HG03457 (cell line): ENCODE measurements at regions not wholly inside any gene's neighbourhood (a gene's known extent, or its start where the extent isn't known, plus 50 kb on each side); places are given as distances from the start of the nearest gene placed in this dataset.
"Not testable (repeated sequence)": the region's sequence is repeated elsewhere in the genome, so short reads cannot be mapped to it uniquely, and the experiment has no call there.

Experiments used
- ATAC-seq: cut with Tn5 transposase; IDR thresholded peaks from one replicate; pipeline ENCODE4 v1.9.1; 2021; ENCODE audit warnings: moderate number of reproducible peaks; ENCODE audit not compliant: unreplicated experiment

- no peak for ATAC-seq
Measured at GRCh38 chr6:8361259-8361658, 74.1 kb downstream of the SLC35B3 start.

GRCh38 chr6:8352966-8353340 is 82.4 kb downstream of the SLC35B3 start:
- no peak for ATAC-seq

GRCh38 chr6:8352335-8352965 is 82.9 kb downstream of the SLC35B3 start:
- no peak for ATAC-seq

GRCh38 chr6:8343600-8343999 is 91.7 kb downstream of the SLC35B3 start:
- no peak for ATAC-seq

- ATAC-seq, result no peak
Measured at GRCh38 chr6:8342241-8342819, 93.0 kb downstream of the SLC35B3 start.

GRCh38 chr6:8337147-8337546 is 98.2 kb downstream of the SLC35B3 start:
- ATAC-seq, result no peak

- ATAC-seq, result no peak
Measured at GRCh38 chr6:8336406-8337057, 98.8 kb downstream of the SLC35B3 start.

- no peak for ATAC-seq
Measured at GRCh38 chr6:8335896-8336295, 99.4 kb downstream of the SLC35B3 start.

- no peak for ATAC-seq
Measured at GRCh38 chr6:8335381-8335780, 100.0 kb downstream of the SLC35B3 start.

GRCh38 chr6:8334113-8334512 is 101.2 kb downstream of the SLC35B3 start:
- no peak for ATAC-seq

- ATAC-seq, result no peak
Measured at GRCh38 chr6:8329562-8329961, 105.8 kb downstream of the SLC35B3 start.

GRCh38 chr6:8325743-8326142 is 109.6 kb downstream of the SLC35B3 start:
- ATAC-seq, result no peak

- no peak for ATAC-seq
Measured at GRCh38 chr6:8322659-8323058, 112.7 kb downstream of the SLC35B3 start.

- ATAC-seq, result no peak
Measured at GRCh38 chr6:8321671-8322404, 113.5 kb downstream of the SLC35B3 start.

- ATAC-seq, result no peak
Measured at GRCh38 chr6:8315154-8315553, 120.2 kb downstream of the SLC35B3 start.

- ATAC-seq, result no peak
Measured at GRCh38 chr6:8301502-8301901, 133.8 kb downstream of the SLC35B3 start.

- no peak for ATAC-seq
Measured at GRCh38 chr6:8299034-8299433, 136.3 kb downstream of the SLC35B3 start.

- ATAC-seq, result not testable (repeated sequence)
Measured at GRCh38 chr6:8282946-8283345, 152.4 kb downstream of the SLC35B3 start.

- no peak for ATAC-seq
Measured at GRCh38 chr6:8282380-8282779, 153.0 kb downstream of the SLC35B3 start.

GRCh38 chr6:8279041-8279805 is 156.1 kb downstream of the SLC35B3 start:
- no peak for ATAC-seq

GRCh38 chr6:8278562-8278961 is 156.8 kb downstream of the SLC35B3 start:
- no peak for ATAC-seq
